Hematopoietic multipotent progenitor cell treated with erythropoietin and hydrocortisone succinate and interleukin-3 and kit ligand, for 8 days (in vitro differentiated cells): ENCODE measurements at regions not wholly inside any gene's neighbourhood (a gene's known extent, or its start where the extent isn't known, plus 50 kb on each side); places are given as distances from the start of the nearest gene placed in this dataset.
"Not testable (repeated sequence)": the region's sequence is repeated elsewhere in the genome, so short reads cannot be mapped to it uniquely, and the experiment has no call there.

Experiments used
- DNase-seq: peaks from one replicate; pipeline ENCODE4 v3.0.0-alpha.2; 2015

GRCh38 chr10:11663763-11664555 lies 52.5 kb upstream of the USP6NL start:
- DNase-seq, result no peak

- DNase-seq, result not testable (repeated sequence)
These were observed 51.7 kb upstream of the USP6NL start for GRCh38 chr10:11663126-11663515.

GRCh38 chr10:11661441-11661840 lies 50.0 kb upstream of the USP6NL start:
- no peak for DNase-seq
